Hepatic stellate cell (primary cell): ENCODE measurements at regions not wholly inside any gene's neighbourhood (a gene's known extent, or its start where the extent isn't known, plus 50 kb on each side); places are given as distances from the start of the nearest gene placed in this dataset.
A peak's percentile ranks its signal among the peaks of the same experiment; 100 is the strongest.
"Not testable (repeated sequence)": the region's sequence is repeated elsewhere in the genome, so short reads cannot be mapped to it uniquely, and the experiment has no call there.

ENCODE experiments used
- DNase-seq: peaks from one replicate; pipeline ENCODE4 v3.0.0; 2011; ENCODE audit warnings: low spot score

GRCh38 chr4:123026015-123026414, 103.6 kb upstream of the NUDT6 start:
- DNase-seq = not testable (repeated sequence)

- no peak for DNase-seq
Measured at GRCh38 chr4:123031664-123032063, 109.3 kb upstream of the NUDT6 start.

DNA sequence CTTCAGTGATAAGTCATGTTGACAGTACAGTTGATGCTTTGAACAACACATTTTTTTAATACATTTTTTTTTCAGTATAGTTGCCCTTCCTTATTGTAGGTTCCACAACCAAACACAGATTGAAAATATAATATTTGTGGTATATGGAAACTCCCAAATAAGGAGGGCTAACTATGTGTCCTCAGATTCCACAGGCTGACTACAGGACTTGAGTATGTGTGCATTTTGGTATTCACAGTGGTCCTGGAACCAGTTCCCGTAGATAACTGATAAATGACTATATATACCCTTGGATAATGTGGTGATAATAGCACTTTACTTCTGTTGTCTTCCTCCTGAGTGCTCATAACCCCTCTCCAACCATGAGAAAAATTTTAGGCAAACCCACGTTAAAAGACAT, 111.6 kb upstream of the NUDT6 start:
- DNase-seq = no peak

DNA sequence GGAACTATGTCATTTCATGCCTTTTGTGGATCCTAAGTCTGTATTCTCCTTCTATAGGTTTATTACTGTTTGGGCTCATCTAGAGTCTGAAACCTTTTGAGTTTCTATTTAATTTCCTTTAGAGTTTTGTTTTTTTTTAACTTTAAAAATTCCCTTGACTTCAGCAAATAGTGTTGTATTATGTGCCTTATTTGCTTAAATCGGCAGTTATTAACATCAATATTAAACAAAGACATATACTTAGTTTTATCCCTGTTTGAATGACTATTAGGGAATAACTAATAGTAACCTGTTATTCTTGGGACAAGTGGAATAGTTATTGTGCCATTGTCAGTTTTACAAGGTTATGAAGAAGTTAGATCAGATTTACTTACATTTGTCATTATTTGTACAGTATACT, 112.8 kb upstream of the NUDT6 start:
- DNase-seq = no peak

GRCh38 chr4:123037804-123038203, 115.4 kb upstream of the NUDT6 start:
- DNase-seq = peak; percentile 10

DNA sequence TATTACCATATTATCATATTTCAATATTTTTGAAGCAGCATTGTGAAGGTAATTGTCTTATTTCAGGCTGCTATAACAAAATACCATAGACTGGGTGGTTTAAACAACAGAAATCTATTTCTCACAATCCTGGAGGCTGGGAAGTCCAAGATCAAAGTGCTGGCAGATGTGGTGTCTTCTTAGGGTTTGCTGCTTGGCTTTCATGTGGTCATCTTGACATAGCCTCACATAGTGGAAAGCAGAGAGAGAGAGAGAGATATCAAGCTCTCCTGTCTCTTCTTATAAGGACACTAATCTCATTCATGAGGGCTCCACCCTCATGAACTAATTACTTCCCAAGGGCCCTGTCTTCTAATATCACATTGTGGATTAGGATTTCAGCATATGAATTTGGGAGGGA, 119.7 kb upstream of the NUDT6 start:
- no peak for DNase-seq

DNA sequence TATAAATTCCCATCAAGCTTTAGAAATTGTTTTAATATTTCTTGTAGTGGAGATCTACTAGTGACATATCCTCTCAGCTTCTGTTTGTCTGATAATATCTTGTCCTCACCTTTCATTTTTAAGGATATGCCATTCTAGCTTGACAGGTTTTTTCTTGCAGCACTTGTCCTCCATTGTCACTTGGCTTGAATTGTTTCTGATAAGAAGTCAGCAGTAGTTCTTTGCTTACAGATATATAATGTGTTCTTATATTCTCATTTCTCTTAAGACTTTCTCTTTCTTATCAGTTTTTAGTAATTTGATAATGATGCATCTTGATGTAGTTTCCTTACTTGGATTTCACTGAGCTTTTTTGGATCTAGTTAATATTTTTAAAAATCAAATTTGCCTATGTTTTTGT, 120.6 kb upstream of the NUDT6 start:
- no peak for DNase-seq

DNA sequence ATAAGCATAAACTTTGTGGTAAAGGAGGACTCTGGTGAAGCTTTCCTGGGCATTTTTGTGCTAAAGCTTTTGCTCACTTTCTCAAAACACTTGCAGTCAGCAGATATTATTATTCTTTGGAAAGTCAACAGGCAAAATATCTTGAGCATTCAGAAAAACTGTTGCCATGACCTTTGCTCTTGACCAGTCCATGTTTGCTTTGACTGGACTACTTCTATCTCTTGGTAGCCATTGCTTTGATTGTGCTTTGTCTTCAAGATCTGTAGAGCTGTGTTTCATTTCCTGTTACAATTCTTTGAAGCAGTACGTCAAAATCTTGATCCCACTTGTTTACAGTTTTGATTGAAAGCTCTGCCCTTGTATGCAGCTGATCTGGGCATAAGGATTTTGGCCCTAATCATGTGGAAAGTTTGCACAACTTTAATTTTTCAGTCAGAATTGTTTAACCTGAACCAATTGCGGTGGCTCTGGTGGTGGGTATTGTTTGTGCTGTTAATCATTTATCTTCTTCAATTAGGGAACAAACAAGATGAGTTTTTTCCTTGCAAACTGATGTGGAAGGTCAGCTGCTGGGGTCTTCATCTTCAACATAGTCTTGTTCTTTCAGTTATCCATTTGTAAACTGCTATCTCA, 121.5 kb upstream of the NUDT6 start:
- DNase-seq = no peak

GRCh38 chr4:123046096-123046495, 123.7 kb upstream of the NUDT6 start:
- no peak for DNase-seq

DNA sequence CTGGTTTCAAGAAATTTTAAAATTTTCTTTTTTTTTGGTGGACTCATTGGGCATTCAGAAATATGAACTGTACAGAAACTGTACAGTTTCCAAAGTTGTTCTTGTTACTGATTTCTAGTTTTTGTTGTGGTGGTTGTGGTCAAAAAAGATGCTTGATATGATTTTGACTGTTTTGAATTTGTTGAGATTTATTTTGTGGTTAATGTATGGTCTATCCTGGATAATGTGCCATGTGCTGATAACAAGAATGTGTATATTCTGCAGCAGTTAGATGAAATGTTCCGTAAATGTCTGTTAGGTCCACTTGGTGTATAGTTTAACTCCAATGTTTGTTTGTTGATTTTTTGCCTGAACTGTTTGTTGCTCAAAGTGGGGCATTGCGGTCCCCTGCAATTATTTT, 127.6 kb upstream of the NUDT6 start:
- no peak for DNase-seq

GRCh38 chr4:123052007-123052406, 129.6 kb upstream of the NUDT6 start:
- DNase-seq = no peak

GRCh38 chr4:123055943-123056342, 133.5 kb upstream of the NUDT6 start:
- peak; percentile 9 for DNase-seq

GRCh38 chr4:123060039-123060770, 137.8 kb upstream of the NUDT6 start:
- no peak for DNase-seq

DNA sequence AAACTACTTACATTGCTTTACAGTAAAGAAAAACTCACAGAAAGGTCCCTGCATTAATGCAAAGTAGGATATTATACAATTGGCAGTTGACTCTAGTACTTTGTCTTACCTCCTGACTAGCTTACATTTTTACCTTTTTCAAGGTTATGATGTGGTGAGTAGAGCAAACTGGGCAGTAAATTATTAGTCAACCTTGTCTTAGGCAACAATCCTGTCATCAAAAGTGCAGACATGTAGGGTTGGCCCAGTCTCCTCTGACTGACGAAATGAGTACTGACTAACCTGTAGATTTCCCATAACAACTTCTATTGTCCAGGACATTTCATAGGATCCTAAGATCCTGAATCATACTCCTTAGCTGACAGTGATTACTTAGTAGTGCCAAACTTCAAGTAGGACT, 142.0 kb upstream of the NUDT6 start:
- DNase-seq = no peak

- no peak for DNase-seq
Measured at GRCh38 chr4:123068081-123068480, 145.7 kb upstream of the NUDT6 start.

- no peak for DNase-seq
Measured at GRCh38 chr4:123072060-123072459, 149.7 kb upstream of the NUDT6 start.

- DNase-seq = no peak
Measured at GRCh38 chr4:123073650-123074049, 151.3 kb upstream of the NUDT6 start.

- no peak for DNase-seq
Measured at GRCh38 chr4:123077330-123077729, 154.9 kb upstream of the NUDT6 start.

DNA sequence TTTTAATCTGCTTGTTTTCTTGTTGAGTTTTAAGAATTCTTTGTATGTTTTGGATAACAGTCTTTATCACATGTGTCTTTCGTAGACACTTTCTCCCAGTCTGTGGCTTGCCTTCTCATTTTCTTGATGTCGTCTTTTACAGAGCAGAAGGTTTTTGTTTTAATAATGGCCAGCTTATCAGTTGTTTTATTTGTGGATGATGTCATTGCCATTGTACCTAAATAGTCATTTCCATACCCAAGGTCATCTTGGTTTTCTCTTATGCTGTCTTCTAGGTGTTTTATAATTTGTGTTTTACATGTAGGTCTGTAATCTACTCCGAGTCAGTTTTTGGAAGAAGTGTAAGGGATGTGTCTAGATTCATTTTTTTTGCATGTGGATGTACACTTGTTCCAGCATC, 159.6 kb upstream of the NUDT6 start:
- no peak for DNase-seq

GRCh38 chr4:123083646-123084045, 161.2 kb upstream of the NUDT6 start:
- no peak for DNase-seq

DNA sequence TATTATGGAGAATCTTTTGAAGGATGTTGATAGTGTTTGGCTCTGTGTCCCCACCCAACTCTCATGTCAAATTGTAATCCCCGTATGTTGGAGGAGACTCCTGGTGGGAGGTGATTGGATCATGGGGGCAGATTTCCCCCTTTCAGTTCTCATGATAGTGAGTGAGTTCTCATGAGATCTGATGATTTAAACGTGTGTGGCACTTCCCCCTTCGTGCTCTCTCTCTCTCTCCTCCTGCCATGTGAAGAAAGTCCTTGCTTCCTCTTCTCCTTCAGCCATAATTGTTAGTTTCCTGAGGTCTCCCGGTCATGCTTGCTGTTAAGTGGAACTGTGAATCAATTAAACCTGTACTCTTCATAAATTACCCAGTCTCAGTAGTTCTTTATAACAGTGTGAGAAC, 166.1 kb upstream of the NUDT6 start:
- DNase-seq = no peak

- no peak for DNase-seq
Measured at GRCh38 chr4:123090886-123091285, 168.5 kb upstream of the NUDT6 start.

DNA sequence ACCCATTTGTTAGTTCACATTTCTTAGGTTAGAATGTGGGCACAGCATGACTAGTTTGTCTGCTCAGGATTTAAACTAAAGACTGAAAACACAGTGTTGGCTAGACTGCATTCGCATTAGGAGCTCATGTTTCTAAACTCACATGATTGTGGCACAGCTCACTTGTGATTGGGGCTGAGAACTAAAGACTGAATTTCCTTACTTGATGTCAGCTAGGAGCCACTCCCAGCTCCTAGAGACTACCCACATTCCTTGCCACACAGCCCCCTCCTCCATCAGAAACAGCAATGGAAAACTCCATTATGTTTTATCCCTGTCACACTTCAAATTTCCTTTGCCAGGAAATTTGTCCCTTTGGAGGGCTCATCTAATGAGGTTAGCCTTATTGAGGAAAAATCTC, 170.2 kb upstream of the NUDT6 start:
- DNase-seq = no peak

GRCh38 chr4:123093236-123093635, 170.8 kb upstream of the NUDT6 start:
- no peak for DNase-seq
